ACHN (cell line): ENCODE measurements at regions not wholly inside any gene's neighbourhood (a gene's known extent, or its start where the extent isn't known, plus 50 kb on each side); places are given as distances from the start of the nearest gene placed in this dataset.

Experiments
- DNase-seq: peaks from one replicate; pipeline ENCODE4 v3.0.0-alpha.2; 2015
- in situ Hi-C: cut with HindIII; loops from 2 replicates; pipeline ENCODE4 v1.10.0; 2017; ENCODE audit warnings: low sequenced_read_pairs, low pct_ligation_motif_present, low pct_unique_long_range_greater_than_20kb

DNA sequence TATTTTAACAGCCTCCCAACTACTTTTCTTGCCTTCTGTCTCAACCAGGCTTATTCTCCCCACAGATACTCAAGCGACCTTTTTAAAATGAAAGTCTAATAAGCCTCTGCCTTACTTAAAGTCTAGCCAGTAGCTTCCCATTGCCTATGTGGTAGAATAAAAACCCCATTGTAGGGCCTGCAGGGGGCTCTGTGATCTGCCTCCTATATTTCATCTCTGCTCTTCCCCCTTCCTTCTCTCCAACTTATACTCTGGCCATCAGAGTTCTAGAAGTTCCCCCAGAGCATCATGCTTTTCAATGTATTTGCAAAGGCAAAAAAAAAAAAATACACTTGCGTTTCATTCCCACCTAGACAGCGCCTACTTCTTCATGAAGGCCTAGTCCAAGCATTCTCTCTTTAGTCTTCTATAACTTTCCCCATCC, 167.7 kb upstream of the ADO start:
- in situ Hi-C loops: no loop called here
- no peak for DNase-seq

GRCh38 chr10:62637249-62638061, 167.1 kb upstream of the ADO start:
- in situ Hi-C loops: no loop called here

DNA sequence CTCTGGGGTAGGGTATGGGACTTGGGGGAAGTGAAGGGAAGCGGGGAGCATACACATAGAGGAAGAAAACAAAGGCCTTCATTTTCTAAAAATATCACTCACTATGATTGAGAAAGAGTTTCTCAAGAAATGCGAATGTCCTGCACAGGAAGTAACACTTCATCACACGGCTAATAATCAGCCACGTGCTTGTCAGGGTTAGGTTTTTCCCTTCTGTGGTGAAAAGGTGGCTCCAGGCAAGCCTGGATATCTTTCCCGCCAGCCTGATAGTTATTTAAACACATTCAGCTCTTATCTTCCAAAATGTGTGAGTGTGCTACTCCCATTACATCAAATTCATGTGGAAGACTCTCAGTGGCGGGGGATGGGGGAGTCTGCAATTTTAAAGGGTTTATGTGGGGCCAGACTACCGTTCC, 166.4 kb upstream of the ADO start:
- in situ Hi-C loops: no loop called here
- no peak for DNase-seq

More at GRCh38 chr10:62637249-62638061, 167.1 kb upstream of the ADO start:
- DNase-seq: no peak

DNA sequence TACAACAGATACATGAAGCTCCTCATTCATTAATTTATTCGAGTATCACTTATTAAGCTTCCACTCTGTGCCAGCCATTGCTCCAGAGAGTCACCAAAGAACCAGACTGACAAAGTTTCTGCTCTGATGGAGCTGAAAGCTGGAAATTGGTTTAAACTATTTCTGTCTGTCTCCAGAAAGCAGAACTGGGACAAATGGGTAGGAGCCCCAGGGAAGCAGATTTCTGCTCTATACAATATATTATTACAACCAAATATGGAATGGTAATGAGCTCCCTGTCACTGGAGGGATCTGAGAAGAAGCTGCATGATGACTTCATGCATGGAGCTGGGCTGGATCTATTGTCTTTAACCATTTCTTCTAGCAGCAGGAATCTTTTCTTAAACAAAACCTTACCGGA, 165.4 kb upstream of the ADO start:
- in situ Hi-C loops: no loop called here
- no peak for DNase-seq

DNA sequence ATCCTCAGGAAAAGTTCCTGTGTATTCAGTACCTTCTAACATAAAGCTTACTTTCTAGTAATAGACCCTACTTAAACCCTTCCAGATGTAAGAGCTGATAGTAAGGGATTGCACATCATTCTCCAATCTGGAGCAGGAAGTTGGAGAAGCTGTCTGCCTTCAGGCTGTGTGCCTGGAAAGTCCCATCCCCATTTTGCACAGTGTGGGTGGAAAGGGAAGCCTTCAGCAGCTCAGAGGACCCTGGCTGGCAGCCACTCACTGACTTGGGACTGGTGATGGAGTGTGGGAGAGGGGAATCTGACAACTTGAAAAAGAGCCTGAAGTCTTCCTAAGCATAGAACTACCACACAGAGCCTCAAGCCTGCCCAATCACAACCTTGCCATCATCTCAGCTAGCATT, 164.1 kb upstream of the ADO start:
- DNase-seq: no peak
- in situ Hi-C loops: no loop called here

- in situ Hi-C loops: no loop called here
These were observed 160.6 kb upstream of the ADO start for GRCh38 chr10:62643606-62644587.

GRCh38 chr10:62647375-62648092, 157.0 kb upstream of the ADO start:
- in situ Hi-C loops: no loop called here
- DNase-seq: no peak

More at GRCh38 chr10:62643606-62644587, 160.6 kb upstream of the ADO start:
- no peak for DNase-seq

DNA sequence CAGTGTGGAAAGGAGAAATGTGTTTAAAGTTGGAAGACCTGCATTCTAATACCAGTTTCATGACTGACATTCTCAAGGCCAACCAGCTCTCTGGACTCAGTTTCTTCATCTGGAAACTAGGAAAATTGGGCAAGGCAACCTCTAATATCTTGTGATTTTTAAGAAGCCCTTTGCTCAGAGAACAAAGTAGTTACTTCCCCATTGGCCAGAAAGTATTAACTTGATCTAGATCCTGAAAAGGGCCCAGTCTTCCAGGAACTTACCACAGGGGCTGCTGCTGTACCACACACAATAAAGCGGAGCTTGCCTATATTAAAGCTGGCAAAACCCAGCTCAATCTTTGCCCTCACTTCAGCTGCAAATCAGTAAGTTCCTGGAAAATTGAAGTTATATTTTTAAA, 155.6 kb upstream of the ADO start:
- no peak for DNase-seq
- in situ Hi-C loops: no loop called here

- in situ Hi-C loops: no loop called here
- no peak for DNase-seq
These were observed 154.1 kb upstream of the ADO start for GRCh38 chr10:62650411-62650810.

GRCh38 chr10:62651341-62651740, 153.2 kb upstream of the ADO start:
- no peak for DNase-seq

GRCh38 chr10:62652114-62652513, 152.4 kb upstream of the ADO start:
- in situ Hi-C loops: no loop called here
- no peak for DNase-seq

More at GRCh38 chr10:62651341-62651740, 153.2 kb upstream of the ADO start:
- in situ Hi-C loops: no loop called here

DNA sequence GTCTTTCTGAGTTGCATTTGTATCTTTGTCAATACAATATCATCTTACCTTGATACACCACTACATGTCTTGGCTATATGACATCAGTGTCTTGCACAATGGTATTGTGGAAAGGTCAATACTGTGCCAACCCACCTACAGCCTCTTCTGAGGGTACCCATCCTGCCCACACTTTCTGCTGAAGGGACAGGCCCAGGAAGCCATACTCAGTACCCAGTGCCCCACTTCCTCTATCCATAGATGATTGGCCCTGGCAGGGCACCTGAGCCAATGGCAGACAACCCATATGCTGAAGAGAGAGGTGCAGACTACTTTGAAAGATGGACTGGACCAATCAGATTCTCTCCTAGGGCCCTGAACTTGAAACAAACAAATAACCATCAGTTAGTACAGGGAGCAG, 152.0 kb upstream of the ADO start:
- in situ Hi-C loops: no loop called here
- no peak for DNase-seq

DNA sequence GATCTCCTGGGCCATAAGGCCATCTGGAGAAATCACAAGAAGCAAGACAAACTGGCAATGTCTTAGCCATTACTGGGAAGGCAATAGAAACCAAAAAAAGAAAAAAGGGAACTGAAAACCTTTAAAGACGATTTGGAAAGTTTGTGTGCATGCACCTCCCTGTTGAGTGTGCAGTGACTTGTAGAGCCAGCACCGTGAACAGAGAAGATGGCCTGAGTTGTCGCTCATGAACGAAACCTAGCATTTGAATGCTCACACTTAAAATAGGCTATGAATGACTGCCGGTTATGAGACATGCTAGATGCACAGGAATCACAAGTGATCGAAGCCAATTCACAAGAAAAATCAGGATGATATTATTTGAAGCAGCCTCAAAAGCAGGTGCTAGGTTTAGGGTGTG, 151.3 kb upstream of the ADO start:
- no peak for DNase-seq
- in situ Hi-C loops: no loop called here

DNA sequence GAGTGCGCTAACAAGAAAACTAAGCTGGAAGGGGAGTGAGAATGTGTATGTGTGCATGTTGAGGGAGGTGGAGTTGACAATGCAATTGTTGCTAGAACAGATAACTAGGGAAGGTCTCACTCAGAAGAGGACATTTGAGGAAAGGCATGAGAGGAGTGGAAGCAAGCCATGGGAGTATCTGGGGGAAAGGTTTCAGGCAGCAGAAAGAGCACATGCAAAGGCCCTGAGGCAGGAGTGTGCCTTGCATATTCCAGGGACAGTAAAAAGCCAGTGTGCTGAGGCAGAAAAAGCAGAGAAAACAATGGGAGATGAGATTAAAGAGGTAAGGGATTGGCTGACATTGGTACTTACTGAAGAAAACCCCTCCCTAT, 149.6 kb upstream of the ADO start:
- in situ Hi-C loops: no loop called here

DNA sequence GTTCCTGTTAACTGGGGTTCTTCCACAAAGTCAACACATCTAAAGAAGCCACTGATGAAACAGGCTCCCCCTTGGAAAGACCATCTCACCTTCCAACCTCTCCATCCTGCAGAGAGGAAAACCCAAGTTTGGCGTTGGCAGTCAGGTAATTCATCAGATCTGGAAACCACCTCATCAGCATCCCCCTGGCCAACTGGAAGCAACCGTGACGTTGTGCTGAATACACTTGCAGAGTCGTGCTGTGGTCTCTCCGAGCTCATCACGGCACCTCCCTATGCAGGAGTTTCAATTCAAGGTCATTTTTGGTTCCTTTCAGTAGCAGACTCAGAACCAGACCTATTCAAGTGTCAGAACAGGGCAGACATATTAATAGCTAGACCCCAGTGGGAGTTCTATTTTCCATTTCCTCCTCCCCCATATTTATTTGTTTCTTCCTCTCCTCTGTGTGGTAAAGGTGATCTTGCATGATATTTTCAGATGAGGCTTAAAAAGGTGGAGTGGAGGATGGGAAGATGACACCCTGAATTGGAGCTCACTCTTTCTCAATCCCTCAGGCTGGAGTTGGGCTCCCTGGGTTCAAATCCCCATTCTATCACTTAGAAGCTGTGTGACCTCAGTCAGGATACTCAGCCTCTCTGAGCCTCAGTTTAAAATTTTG, 149.1 kb upstream of the ADO start:
- in situ Hi-C loops: no loop called here
- DNase-seq: no peak

More for the DNA sequence above, 149.6 kb upstream of the ADO start:
- no peak for DNase-seq

- in situ Hi-C loops: no loop called here
- no peak for DNase-seq
These were observed 147.2 kb upstream of the ADO start for GRCh38 chr10:62657244-62657835.

DNA sequence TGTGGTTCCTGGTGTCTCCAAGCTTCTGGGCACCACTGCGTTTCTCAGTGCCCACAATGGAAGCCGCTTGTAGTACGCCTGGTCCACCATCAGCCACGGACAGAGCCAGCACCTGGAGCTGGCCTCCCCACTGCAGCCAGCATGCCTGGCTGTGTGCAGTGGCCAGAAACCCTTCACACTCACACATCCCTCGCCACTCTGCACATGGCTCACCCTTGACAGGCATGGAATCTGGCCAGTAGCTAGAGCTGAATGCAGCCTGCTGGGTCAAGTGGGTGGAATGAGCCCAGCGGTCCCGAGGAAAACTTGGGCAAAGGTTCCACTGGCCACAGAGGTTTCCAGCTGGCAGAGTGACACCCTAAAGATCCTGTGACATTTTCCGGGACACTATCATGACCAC, 146.0 kb upstream of the ADO start:
- in situ Hi-C loops: no loop called here
- DNase-seq: no peak

- DNase-seq: no peak
- in situ Hi-C loops: no loop called here
These were observed 143.4 kb upstream of the ADO start for GRCh38 chr10:62661143-62661542.
